ENCODE measurements at regions not wholly inside any gene's neighbourhood (a gene's known extent, or its start where the extent isn't known, plus 50 kb on each side); places are given as distances from the start of the nearest gene placed in this dataset.

- no peak for DNase-seq (ENCODE audit: extremely low read depth, low read depth)
Measured at GRCh38 chr7:137172105-137172590, 171.4 kb downstream of the PTN start.

GRCh38 chr7:137169282-137169698 lies 174.2 kb downstream of the PTN start:
- peak; percentile 54 for DNase-seq (ENCODE audit: extremely low read depth, low read depth)

GRCh38 chr7:137167609-137168008 lies 175.9 kb downstream of the PTN start:
- DNase-seq (ENCODE audit: extremely low read depth, low read depth), result no peak

- DNase-seq (ENCODE audit: extremely low read depth, low read depth), result no peak
Measured at GRCh38 chr7:137166363-137166762, 177.2 kb downstream of the PTN start.

- DNase-seq (ENCODE audit: extremely low read depth, low read depth), result no peak
Measured at GRCh38 chr7:137165786-137166185, 177.7 kb downstream of the PTN start.

- no peak for DNase-seq (ENCODE audit: extremely low read depth, low read depth)
Measured at GRCh38 chr7:137165241-137165640, 178.3 kb downstream of the PTN start.

GRCh38 chr7:137164251-137164650 lies 179.3 kb downstream of the PTN start:
- DNase-seq (ENCODE audit: extremely low read depth, low read depth), result no peak

GRCh38 chr7:137160236-137160635 lies 183.3 kb downstream of the PTN start:
- no peak for DNase-seq (ENCODE audit: extremely low read depth, low read depth)

GRCh38 chr7:137157256-137157655 lies 186.3 kb downstream of the PTN start:
- no peak for DNase-seq (ENCODE audit: extremely low read depth, low read depth)

- DNase-seq (ENCODE audit: extremely low read depth, low read depth), result no peak
Measured at GRCh38 chr7:137151690-137152052, 191.9 kb downstream of the PTN start.

GRCh38 chr7:137151041-137151689 lies 192.4 kb downstream of the PTN start:
- no peak for DNase-seq (ENCODE audit: extremely low read depth, low read depth)

- no peak for DNase-seq (ENCODE audit: extremely low read depth, low read depth)
Measured at GRCh38 chr7:137147338-137147720, 196.2 kb downstream of the PTN start.

GRCh38 chr7:137146552-137147337 lies 196.8 kb downstream of the PTN start:
- DNase-seq (ENCODE audit: extremely low read depth, low read depth), result no peak

- no peak for DNase-seq (ENCODE audit: extremely low read depth, low read depth)
Measured at GRCh38 chr7:137146012-137146455, 197.5 kb downstream of the PTN start.

- peak; percentile 20 for DNase-seq (ENCODE audit: extremely low read depth, low read depth)
Measured at GRCh38 chr7:137142376-137142775, 201.2 kb downstream of the PTN start.

GRCh38 chr7:137135654-137136350 lies 207.7 kb downstream of the PTN start:
- no peak for DNase-seq (ENCODE audit: extremely low read depth, low read depth)

- DNase-seq (ENCODE audit: extremely low read depth, low read depth), result no peak
Measured at GRCh38 chr7:137130751-137131158, 212.8 kb downstream of the PTN start.

- DNase-seq (ENCODE audit: extremely low read depth, low read depth), result no peak
Measured at GRCh38 chr7:137129025-137129424, 214.5 kb downstream of the PTN start.

GRCh38 chr7:137127806-137128205 lies 215.7 kb downstream of the PTN start:
- DNase-seq (ENCODE audit: extremely low read depth, low read depth), result no peak

- DNase-seq (ENCODE audit: extremely low read depth, low read depth), result no peak
Measured at GRCh38 chr7:137127058-137127457, 216.5 kb downstream of the PTN start.

- DNase-seq (ENCODE audit: extremely low read depth, low read depth), result no peak
Measured at GRCh38 chr7:137122145-137122544, 221.4 kb downstream of the PTN start.

GRCh38 chr7:137120690-137121089 lies 222.8 kb downstream of the PTN start:
- no peak for DNase-seq (ENCODE audit: extremely low read depth, low read depth)

Data from NCI-H460 (cell line).